Suprapubic skin (tissue), 4 donors: ENCODE measurements at regions not wholly inside any gene's neighbourhood (a gene's known extent, or its start where the extent isn't known, plus 50 kb on each side); places are given as distances from the start of the nearest gene placed in this dataset.

Experiments used
- DNase-seq, 2 donors: peaks; one replicate each; pipeline ENCODE4 v3.0.0-alpha.2; 2019; ENCODE audit warnings: low spot score in 2 of 2
- H3K27ac ChIP-seq: fragments of 200-600 bp; sonication (generic); one replicate; pipeline ENCODE4 v1.5.1; 2019
- H3K27me3 ChIP-seq: fragments of 200-600 bp; sonication (generic); one replicate; pipeline ENCODE4 v1.5.1; 2019
- H3K36me3 ChIP-seq: fragments of 200-600 bp; sonication (generic); one replicate; pipeline ENCODE4 v1.5.1; 2019
- H3K4me1 ChIP-seq: fragments of 200-600 bp; sonication (generic); one replicate; pipeline ENCODE4 v1.5.1; 2019
- H3K4me3 ChIP-seq: fragments of 200-600 bp; sonication (generic); one replicate; pipeline ENCODE4 v1.5.1; 2019; ENCODE audit warnings: mild to moderate bottlenecking
- H3K9me3 ChIP-seq: fragments of 200-600 bp; sonication (generic); one replicate; pipeline ENCODE4 v1.5.1; 2019
- CTCF ChIP-seq, 2 donors: fragments of 200-600 bp in 1 of 2; fragments of 450-650 bp in 1 of 2; sonication (generic) in 1 of 2; IDR thresholded peaks; one replicate each; pipeline ENCODE4 v1.5.1; 2016 to 2019; ENCODE audit warnings: antibody characterized with exemption in 2 of 2, mild to moderate bottlenecking in 1 of 2, moderate library complexity in 1 of 2
- EP300 ChIP-seq: sonication (generic); formaldehyde crosslinking; IDR thresholded peaks from one replicate; pipeline ENCODE4 v1.6.1; 2017; ENCODE audit warnings: antibody characterized with exemption
- POLR2A ChIP-seq, 2 donors: fragments of 450-650 bp; IDR thresholded peaks; one replicate each; pipeline ENCODE4 v1.6.1; 2017; ENCODE audit warnings: antibody characterized with exemption in 2 of 2, mild to moderate bottlenecking in 2 of 2, moderate library complexity in 2 of 2
- POLR2AphosphoS5 ChIP-seq, 3 donors: sonication (generic); formaldehyde crosslinking; IDR thresholded peaks; one replicate each; pipeline ENCODE4 v1.6.1; 2017; ENCODE audit warnings: antibody characterized with exemption in 3 of 3
- WGBS: methylation state at CpG from one replicate; pipeline ENCODE4 v1.1.5; 2018; 5-methylcytosine and 5-hydroxymethylcytosine counted together

DNA sequence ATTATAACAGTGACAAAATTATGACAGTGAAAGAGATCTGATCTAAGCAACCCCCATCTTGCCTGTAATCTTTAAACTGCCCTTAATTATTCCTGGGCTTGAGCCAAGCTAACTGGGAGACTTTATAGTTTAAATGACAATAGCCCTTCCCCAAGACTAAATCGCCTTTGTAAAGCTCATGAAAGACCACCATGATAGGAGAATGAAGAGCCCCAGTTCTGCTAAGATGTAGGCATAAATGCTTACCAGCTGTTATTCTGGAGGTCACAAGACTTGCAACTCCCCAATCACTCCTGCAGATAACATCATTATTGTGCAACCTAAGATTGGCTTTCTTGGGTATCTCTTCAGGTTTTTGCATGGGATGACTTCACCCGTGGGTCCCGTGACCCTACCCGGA, 599.7 kb downstream of the KCNH5 start:
- H3K36me3 ChIP-seq, result no peaks in the 10 kb centered on the region
- no peak overlapping the region for H3K27ac ChIP-seq
- 77% methylated on average over 4 of the region's 4 CpGs for WGBS
- no peak for DNase-seq
- no peaks in the 10 kb centered on the region for H3K4me1 ChIP-seq
- no peaks in the 10 kb centered on the region for H3K9me3 ChIP-seq
- H3K27me3 ChIP-seq, result no peaks in the 10 kb centered on the region
- H3K4me3 ChIP-seq, result no peak overlapping the region
- no peak for TF ChIP-seq POLR2AphosphoS5 (IDR thresholded peaks at IDR 0.05)

DNA sequence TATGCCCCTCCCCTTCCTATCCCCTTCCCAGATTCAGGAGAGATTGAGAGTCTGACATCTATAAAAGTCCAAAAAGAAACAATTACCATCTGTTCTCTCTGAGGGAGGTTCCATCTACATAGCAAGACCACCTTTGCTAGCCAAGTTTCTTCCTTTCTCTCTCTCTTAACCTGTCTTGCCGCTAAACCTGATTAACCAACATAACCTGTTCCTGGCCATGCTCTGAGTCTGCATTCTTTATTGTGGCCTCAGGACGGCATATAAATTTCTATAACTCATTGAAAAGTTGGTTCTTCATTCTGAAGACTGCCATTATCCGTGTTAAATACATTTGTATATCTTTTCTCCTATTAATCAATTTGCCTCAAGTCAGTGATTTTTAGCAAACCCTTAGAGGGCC, 594.0 kb downstream of the KCNH5 start:
- Histone ChIP-seq H3K27me3 (no peaks in the 10 kb centered on the region), H3K9me3 (no peaks in the 10 kb centered on the region), H3K4me3 (no peak overlapping the region), H3K36me3 (no peaks in the 10 kb centered on the region), H3K27ac (no peak overlapping the region), H3K4me1 (no peaks in the 10 kb centered on the region)
- WGBS, result 47% methylated on average over 3 of the region's 3 CpGs
- no peak for DNase-seq
- no peak for TF ChIP-seq POLR2AphosphoS5 (IDR thresholded peaks at IDR 0.05)
- no peak for TF ChIP-seq CTCF (IDR thresholded peaks at IDR 0.05)
- no peak for TF ChIP-seq POLR2A (IDR thresholded peaks at IDR 0.05)
- no peak for TF ChIP-seq EP300

DNA sequence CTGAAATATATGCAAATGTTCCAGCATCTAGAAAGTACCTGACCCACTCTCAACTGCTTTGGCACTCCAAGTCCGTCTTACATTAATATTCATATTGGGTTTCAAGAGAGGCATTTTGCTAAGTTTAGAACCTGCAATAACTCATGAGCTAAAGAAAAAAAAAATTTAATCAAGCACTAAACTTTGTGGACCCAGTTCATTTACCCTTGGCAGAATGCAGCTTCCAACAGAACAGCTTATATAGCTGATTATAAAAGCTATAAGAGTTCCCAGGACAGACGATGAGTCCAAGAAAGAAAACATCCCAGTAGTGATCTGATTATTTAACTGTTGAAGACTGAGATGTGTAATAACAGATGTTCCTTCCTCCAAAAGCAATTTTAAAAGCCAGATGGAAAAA, 592.0 kb downstream of the KCNH5 start:
- no peak for TF ChIP-seq POLR2AphosphoS5 (IDR thresholded peaks at IDR 0.05)
- TF ChIP-seq EP300, result no peak
- TF ChIP-seq CTCF (IDR thresholded peaks at IDR 0.05), result no peak
- TF ChIP-seq POLR2A (IDR thresholded peaks at IDR 0.05), result no peak
- Histone ChIP-seq H3K4me1 (no peaks in the 10 kb centered on the region), H3K27me3 (no peaks in the 10 kb centered on the region), H3K36me3 (no peaks in the 10 kb centered on the region), H3K9me3 (no peaks in the 10 kb centered on the region), H3K4me3 (no peak overlapping the region), H3K27ac (no peak overlapping the region)
- DNase-seq, result no peak
- WGBS, result 67% methylated on average over 2 of the region's 2 CpGs

GRCh38 chr14:62455446-62455845, 589.8 kb downstream of the KCNH5 start:
- Histone ChIP-seq H3K4me1 (no peaks in the 10 kb centered on the region), H3K36me3 (no peaks in the 10 kb centered on the region), H3K4me3 (no peak overlapping the region), H3K27ac (no peak overlapping the region), H3K9me3 (no peaks in the 10 kb centered on the region), H3K27me3 (no peaks in the 10 kb centered on the region)
- TF ChIP-seq POLR2AphosphoS5 (IDR thresholded peaks at IDR 0.05) (no peak), POLR2A (IDR thresholded peaks at IDR 0.05) (no peak), EP300 (no peak), CTCF (IDR thresholded peaks at IDR 0.05) (no peak)
- WGBS, result 85% methylated on average over 3 of the region's 3 CpGs
- DNase-seq, result no peak

DNA sequence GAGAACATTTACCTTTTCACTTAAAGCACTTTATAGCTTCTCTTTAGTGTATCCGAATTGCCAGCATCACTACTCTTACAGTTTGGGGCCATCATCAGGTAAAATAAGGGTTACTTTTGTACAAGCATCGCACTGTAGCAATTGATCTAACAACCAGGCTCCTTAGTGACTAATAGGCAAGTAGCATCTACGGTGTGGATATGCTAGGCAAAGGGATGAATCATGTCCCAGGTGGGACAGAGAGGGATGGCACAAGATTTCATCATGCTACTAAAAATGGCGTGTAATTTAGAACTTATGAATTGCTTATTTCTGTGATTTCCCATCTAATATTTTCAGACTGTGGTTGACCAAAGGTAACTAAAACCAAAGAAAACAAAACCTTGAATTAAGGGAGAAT, 582.3 kb downstream of the KCNH5 start:
- Histone ChIP-seq H3K9me3 (no peaks in the 10 kb centered on the region), H3K27ac (no peak overlapping the region), H3K27me3 (no peaks in the 10 kb centered on the region), H3K4me3 (no peak overlapping the region), H3K4me1 (no peaks in the 10 kb centered on the region), H3K36me3 (no peaks in the 10 kb centered on the region)
- WGBS, result 77% methylated on average over 4 of the region's 4 CpGs
- TF ChIP-seq POLR2A (IDR thresholded peaks at IDR 0.05) (no peak), EP300 (no peak), CTCF (IDR thresholded peaks at IDR 0.05) (no peak), POLR2AphosphoS5 (IDR thresholded peaks at IDR 0.05) (no peak)
- DNase-seq, result no peak

- no peaks in the 10 kb centered on the region for H3K4me1 ChIP-seq
- H3K27ac ChIP-seq, result no peak overlapping the region
- 63% methylated on average over 1 of the region's 1 CpG for WGBS
- no peak for DNase-seq
- no peak for TF ChIP-seq CTCF (IDR thresholded peaks at IDR 0.05)
- TF ChIP-seq EP300, result no peak
- TF ChIP-seq POLR2A (IDR thresholded peaks at IDR 0.05), result no peak
- H3K27me3 ChIP-seq, result no peaks in the 10 kb centered on the region
- H3K4me3 ChIP-seq, result no peak overlapping the region
- H3K9me3 ChIP-seq, result no peaks in the 10 kb centered on the region
- H3K36me3 ChIP-seq, result no peaks in the 10 kb centered on the region
Observed at GRCh38 chr14:62468946-62469345, 576.3 kb downstream of the KCNH5 start.
